HepG2 (cell line): ENCODE measurements at regions not wholly inside any gene's neighbourhood (a gene's known extent, or its start where the extent isn't known, plus 50 kb on each side); places are given as distances from the start of the nearest gene placed in this dataset.

Source experiments
- ATAC-seq: fragments of 200-7000 bp; cut with Tn5 transposase; 3 replicates; pipeline ENCODE4 v1.9.1; 2020; ENCODE audit warnings: mild to moderate bottlenecking, moderate library complexity
- BruUV-seq: library from RNA; stranded (reverse); fragments of 400-500 nt; replicated peaks from 2 replicates; lab custom pipeline; 2021; lab: Mats Ljungman, UMichigan
- CTCF ChIA-PET: fragments of 300-600 bp; formaldehyde crosslinking; extraction: SDS; loops from one replicate; lab custom pipeline; 2021; ENCODE audit warnings: low total read pairs, inconsistent platforms, low intra/inter-chr PET ratio; lab: Yijun Ruan, JAX
- POLR2A ChIA-PET: fragments of 350-600 bp; sonication (Branson Sonifier 250); formaldehyde crosslinking; loops from one replicate; lab custom pipeline; 2020; ENCODE audit warnings: antibody characterized with exemption, inconsistent platforms; lab: Yijun Ruan, JAX
- DNase-seq: peaks from one replicate; pipeline ENCODE4 v3.0.0-alpha.2; 2015; ENCODE audit warnings: low spot score
- FAIRE-seq: peaks from 3 replicates; lab custom pipeline; 2011; peaks lifted over from hg19 to GRCh38; lab: Jason Lieb, UNC
- H2AFZ ChIP-seq: one replicate; pipeline ENCODE4 v1.6.1; 2011; ENCODE audit warnings: low read length, inconsistent platforms
- H3K27ac ChIP-seq: fragments of 300-600 bp; 3 replicates; pipeline ENCODE4 v1.8.0; 2011; ENCODE audit warnings: mixed run types, mild to moderate bottlenecking, mixed read lengths, low read length, inconsistent platforms; ENCODE audit not compliant: insufficient read depth; ENCODE audit errors: extremely low read length
- H3K27me3 ChIP-seq, 2 experiments: fragments of 200-600 bp in 1 of 2; 2 replicates in 1 of 2; 3 replicates in 1 of 2; pipeline versions ENCODE4 v1.6.0 to v1.8.0; 2011; ENCODE audit warnings: low read length in 2 of 2, mild to moderate bottlenecking in 2 of 2, moderate library complexity in 2 of 2, inconsistent platforms in 1 of 2; ENCODE audit not compliant: insufficient read depth in 2 of 2, control insufficient read depth in 1 of 2
- H3K36me3 ChIP-seq, 2 experiments: fragments of 200-600 bp in 1 of 2; replicated peaks in 1 of 2; 2 replicates in 1 of 2; 3 replicates in 1 of 2; pipeline versions ENCODE4 v1.5.1 to v1.8.0; 2011; ENCODE audit warnings: low read length in 2 of 2, inconsistent platforms in 1 of 2; ENCODE audit not compliant: insufficient read depth in 2 of 2, control insufficient read depth in 1 of 2
- H3K4me1 ChIP-seq: 2 replicates; pipeline ENCODE4 v1.5.1; 2012; ENCODE audit warnings: low read length, inconsistent platforms; ENCODE audit not compliant: insufficient read depth
- H3K4me2 ChIP-seq: 2 replicates; pipeline ENCODE4 v1.6.0; 2011; ENCODE audit warnings: low read depth, low read length, inconsistent platforms
- H3K4me3 ChIP-seq, 3 experiments: fragments of 200-600 bp in 1 of 3; sonication (generic), shearing (Covaris generic) in 1 of 3; replicated peaks in 1 of 3; 2 replicates each; pipeline ENCODE4 v1.5.1; 2011 to 2016; ENCODE audit warnings: low read length in 3 of 3, inconsistent platforms in 2 of 3, low read depth in 2 of 3, mild to moderate bottlenecking in 2 of 3, control low read depth in 1 of 3, mixed read lengths in 1 of 3; ENCODE audit not compliant: insufficient read depth in 1 of 3
- H3K79me2 ChIP-seq: one replicate; pipeline ENCODE4 v1.6.1; 2011; ENCODE audit warnings: low read length, inconsistent platforms; ENCODE audit not compliant: insufficient read depth
- H3K9ac ChIP-seq: 2 replicates; pipeline ENCODE4 v1.6.0; 2011; ENCODE audit warnings: mild to moderate bottlenecking, low read depth, low read length, inconsistent platforms; ENCODE audit not compliant: insufficient read depth
- H3K9me3 ChIP-seq: 2 replicates; pipeline ENCODE4 v1.5.1; 2012; ENCODE audit warnings: mild to moderate bottlenecking, low read length
- H4K20me1 ChIP-seq: 2 replicates; pipeline ENCODE4 v1.6.0; 2011; ENCODE audit warnings: inconsistent platforms, mild to moderate bottlenecking, low read length, moderate library complexity; ENCODE audit not compliant: insufficient read depth
- KDM4B ChIP-seq: sonication (generic); formaldehyde crosslinking; IDR thresholded peaks from 2 replicates; pipeline ENCODE4 v1.4.0; 2020; ENCODE audit warnings: missing genetic modification reagents
- MXI1 ChIP-seq: IDR thresholded peaks from 3 replicates; pipeline ENCODE4 v1.6.1; 2012; ENCODE audit warnings: low read depth, low read length, inconsistent platforms, borderline replicate concordance
- NFE2 ChIP-seq: sonication (generic); formaldehyde crosslinking; IDR thresholded peaks from 2 replicates; pipeline ENCODE4 v1.4.0; 2020; ENCODE audit warnings: missing genetic modification reagents
- PRDM10 ChIP-seq: sonication (generic); formaldehyde crosslinking; IDR thresholded peaks from 2 replicates; pipeline ENCODE4 v1.4.0; 2020; ENCODE audit warnings: low read depth, missing genetic modification reagents
- REST ChIP-seq, 2 experiments: IDR thresholded peaks; 2 replicates each; pipeline ENCODE4 v1.6.1; 2011 to 2012; ENCODE audit warnings: low read length in 2 of 2, borderline replicate concordance in 1 of 2, low read depth in 1 of 2, mild to moderate bottlenecking in 1 of 2, moderate library complexity in 1 of 2
- SOX5 ChIP-seq: IDR thresholded peaks from 2 replicates; pipeline ENCODE4 v1.6.1; 2016; ENCODE audit warnings: borderline replicate concordance
- ZKSCAN8 ChIP-seq: IDR thresholded peaks from 2 replicates; pipeline ENCODE4 v1.6.1; 2016; ENCODE audit warnings: borderline replicate concordance, missing genetic modification reagents, missing compliant biosample characterization
- ZNF274 ChIP-seq: sonication (generic); formaldehyde crosslinking; IDR thresholded peaks from 2 replicates; pipeline ENCODE4 v1.5.1; 2020; ENCODE audit warnings: mild to moderate bottlenecking, missing genetic modification reagents
- ZNF607 ChIP-seq: sonication (generic); formaldehyde crosslinking; IDR thresholded peaks from 2 replicates; pipeline ENCODE4 v1.5.1; 2020; ENCODE audit warnings: missing genetic modification reagents, mild to moderate bottlenecking, borderline replicate concordance
- ZSCAN20 ChIP-seq: sonication (generic); formaldehyde crosslinking; IDR thresholded peaks from 2 replicates; pipeline ENCODE4 v1.4.0; 2020; ENCODE audit warnings: missing genetic modification reagents, mild to moderate bottlenecking, borderline replicate concordance
- ZSCAN9 ChIP-seq: IDR thresholded peaks from 2 replicates; pipeline ENCODE4 v1.6.1; 2016; ENCODE audit warnings: borderline replicate concordance
- WGBS: methylation state at CpG from one replicate; pipeline ENCODE4 v1.1.6; 2017; ENCODE audit warnings: low lambda C conversion rate; 5-methylcytosine and 5-hydroxymethylcytosine counted together
- in situ Hi-C: cut with HindIII; loops from 2 replicates; pipeline ENCODE4 v1.10.0; 2017; ENCODE audit warnings: low pct_unique_long_range_greater_than_20kb; ENCODE audit not compliant: extremely low pct_ligation_motif_present
- intact Hi-C: fragments of 100-400 bp; cut with micrococcal nuclease; formaldehyde crosslinking; loops from one replicate; pipeline ENCODE4 v1.10.0; 2022; ENCODE audit not compliant: unreplicated experiment
- TF ChIP-seq, protein P1 (sequence below): sonication (generic); formaldehyde crosslinking; conservative IDR thresholded peaks from 2 replicates; pipeline ENCODE4 v1.4.0; 2020; ENCODE audit warnings: missing genetic modification reagents

DNA sequence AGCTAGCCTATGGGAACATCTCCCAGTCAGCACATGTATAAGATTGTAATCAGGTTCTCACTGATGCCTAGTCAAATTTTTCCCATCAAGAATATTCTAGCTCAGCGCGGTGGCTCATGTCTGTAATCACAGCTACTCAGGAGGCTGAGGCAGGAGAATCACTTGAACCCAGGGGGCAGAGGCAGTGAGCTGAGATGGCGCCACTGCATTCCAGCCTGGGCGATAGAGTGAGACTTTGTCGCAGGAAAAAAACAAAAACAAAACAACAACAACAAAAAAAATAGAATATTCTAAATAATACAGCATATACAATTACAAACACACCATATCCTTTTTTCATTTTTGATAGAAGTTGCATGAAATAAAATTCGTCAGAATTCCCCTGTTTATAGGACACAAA lies 67.5 kb upstream of the MYCN start:
- Histone ChIP-seq H3K9me3 (no peaks in the 10 kb centered on the region), H3K4me2 (no peak overlapping the region), H4K20me1 (no peaks in the 10 kb centered on the region), H3K4me1 (peaks cover 7% of the 10 kb centered on the region; the same call in 1 of the 2 replicates), H3K79me2 (no peaks in the 10 kb centered on the region), H2AFZ (no peak overlapping the region), H3K36me3 (no peaks in the 10 kb centered on the region), H3K4me3 (no peak overlapping the region), H3K9ac (no peak overlapping the region), H3K27me3 (0 out of 5 replicates have a peak, but pooled peaks cover 0 to 3% of the 10 kb centered on the region in 2 experiments), H3K27ac (no peak overlapping the region)
- no peak for FAIRE-seq
- no peak for TF ChIP-seq MXI1
- TF ChIP-seq NFE2 (CRISPR knock-in tag): no peak
- no peak for TF ChIP-seq ZSCAN20
- TF ChIP-seq SOX5 (CRISPR knock-in tag): no peak
- no peak for TF ChIP-seq ZNF607
- no peak for TF ChIP-seq KDM4B (CRISPR knock-in tag)
- TF ChIP-seq ZSCAN9 (CRISPR knock-in tag): no peak
- no peak for TF ChIP-seq ZNF274 (CRISPR knock-in tag)
- TF ChIP-seq PRDM10 (CRISPR knock-in tag): no peak
- no peak for TF ChIP-seq ZKSCAN8 (CRISPR knock-in tag)
- TF ChIP-seq, protein P1, sequence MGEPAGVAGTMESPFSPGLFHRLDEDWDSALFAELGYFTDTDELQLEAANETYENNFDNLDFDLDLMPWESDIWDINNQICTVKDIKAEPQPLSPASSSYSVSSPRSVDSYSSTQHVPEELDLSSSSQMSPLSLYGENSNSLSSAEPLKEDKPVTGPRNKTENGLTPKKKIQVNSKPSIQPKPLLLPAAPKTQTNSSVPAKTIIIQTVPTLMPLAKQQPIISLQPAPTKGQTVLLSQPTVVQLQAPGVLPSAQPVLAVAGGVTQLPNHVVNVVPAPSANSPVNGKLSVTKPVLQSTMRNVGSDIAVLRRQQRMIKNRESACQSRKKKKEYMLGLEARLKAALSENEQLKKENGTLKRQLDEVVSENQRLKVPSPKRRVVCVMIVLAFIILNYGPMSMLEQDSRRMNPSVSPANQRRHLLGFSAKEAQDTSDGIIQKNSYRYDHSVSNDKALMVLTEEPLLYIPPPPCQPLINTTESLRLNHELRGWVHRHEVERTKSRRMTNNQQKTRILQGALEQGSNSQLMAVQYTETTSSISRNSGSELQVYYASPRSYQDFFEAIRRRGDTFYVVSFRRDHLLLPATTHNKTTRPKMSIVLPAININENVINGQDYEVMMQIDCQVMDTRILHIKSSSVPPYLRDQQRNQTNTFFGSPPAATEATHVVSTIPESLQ (CRISPR knock-in tag): no peak
- TF ChIP-seq REST (IDR thresholded peaks at IDR 0.05; ENCODE audit: borderline replicate concordance in 1 of 2, low read depth in 1 of 2, low read length in 2 of 2): no peak
- DNase-seq: no peak
- CTCF ChIA-PET: no interaction called here
- in situ Hi-C loops (no loop called here), intact Hi-C loops (no loop called here)
- BruUV-seq: no TSS peak
- POLR2A ChIA-PET: no interaction called here
- WGBS: 68% methylated on average over 6 of the region's 6 CpGs
- ATAC-seq: no peak
